Osteocyte (in vitro differentiated cells): ENCODE measurements at regions not wholly inside any gene's neighbourhood (a gene's known extent, or its start where the extent isn't known, plus 50 kb on each side); places are given as distances from the start of the nearest gene placed in this dataset.

Experiments
- DNase-seq: peaks from one replicate; pipeline ENCODE4 v3.0.0; 2021; ENCODE audit warnings: mixed read lengths; ENCODE audit not compliant: unreplicated experiment; ENCODE audit errors: extremely low spot score
- H3K27ac Mint-ChIP-seq: one replicate; pipeline ENCODE4 v1.8.0; 2021; ENCODE audit warnings: mild to moderate bottlenecking, mixed read lengths; ENCODE audit not compliant: unreplicated experiment
- H3K27me3 Mint-ChIP-seq: one replicate; pipeline ENCODE4 v1.8.0; 2021; ENCODE audit warnings: mixed read lengths; ENCODE audit not compliant: unreplicated experiment
- H3K36me3 Mint-ChIP-seq: one replicate; pipeline ENCODE4 v1.8.0; 2021; ENCODE audit warnings: mixed read lengths; ENCODE audit not compliant: unreplicated experiment
- H3K4me1 Mint-ChIP-seq: one replicate; pipeline ENCODE4 v1.8.0; 2021; ENCODE audit warnings: mixed read lengths; ENCODE audit not compliant: unreplicated experiment
- H3K4me3 Mint-ChIP-seq: one replicate; pipeline ENCODE4 v1.8.0; 2021; ENCODE audit warnings: mild to moderate bottlenecking, moderate library complexity, mixed read lengths; ENCODE audit not compliant: unreplicated experiment
- H3K9me3 Mint-ChIP-seq: one replicate; pipeline ENCODE4 v1.8.0; 2021; ENCODE audit warnings: mixed read lengths; ENCODE audit not compliant: unreplicated experiment
- TF ChIP-seq, protein P1 (sequence below): fragments of 200-600 bp; sonication (generic); IDR thresholded peaks from 2 replicates; pipeline ENCODE4 v1.5.0; 2021; ENCODE audit warnings: antibody characterized with exemption, mild to moderate bottlenecking, moderate library complexity

DNA sequence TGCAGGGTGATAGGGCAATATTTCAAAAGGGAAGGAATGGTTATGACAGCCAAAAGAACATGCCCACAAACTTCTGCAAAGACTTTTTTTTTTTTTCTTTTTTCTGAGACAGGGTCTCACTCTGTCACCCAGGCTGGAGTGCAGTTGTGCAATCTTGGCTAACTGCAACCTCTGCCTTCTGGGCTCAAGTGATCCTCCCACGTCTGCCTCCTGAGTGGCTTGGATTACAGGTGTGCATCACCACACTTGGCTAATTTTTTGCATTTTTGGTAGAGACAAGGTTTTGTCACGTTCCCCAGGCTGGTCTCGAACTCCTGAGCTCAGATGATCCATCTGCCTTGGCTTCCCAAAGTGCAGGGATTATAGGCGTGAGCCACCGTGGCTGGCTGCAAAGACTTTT lies 117.6 kb upstream of the ADGRF1 start:
- H3K9me3 Mint-ChIP-seq, result no peaks in the 10 kb centered on the region
- no peak overlapping the region for H3K4me3 Mint-ChIP-seq
- H3K27ac Mint-ChIP-seq, result no peak overlapping the region

DNA sequence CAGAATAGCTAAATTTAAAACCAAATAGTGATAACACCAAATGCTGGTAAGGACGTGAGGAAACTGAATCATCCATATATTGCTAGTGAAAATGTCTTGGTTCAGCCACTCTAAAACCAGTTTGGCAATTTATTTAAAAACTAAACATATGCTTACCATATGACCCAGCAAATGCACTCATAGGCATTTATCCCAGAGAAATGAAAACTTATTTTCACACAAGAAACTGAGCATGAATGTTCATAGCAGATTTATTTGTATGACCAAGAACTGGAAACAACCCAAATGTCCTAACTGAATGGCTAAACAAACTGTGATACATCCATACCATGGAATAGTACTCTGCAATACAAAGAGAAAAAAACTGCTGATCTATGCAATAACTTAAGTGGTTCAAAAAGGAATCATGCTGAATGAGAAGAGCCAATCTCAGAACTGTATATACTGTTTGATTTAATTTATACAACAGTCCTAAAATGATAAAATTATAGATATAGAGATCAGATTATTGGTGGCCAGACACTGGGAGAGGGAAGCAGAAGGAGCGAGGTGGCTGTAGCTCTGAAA lies 115.6 kb upstream of the ADGRF1 start:
- TF ChIP-seq, protein P1, sequence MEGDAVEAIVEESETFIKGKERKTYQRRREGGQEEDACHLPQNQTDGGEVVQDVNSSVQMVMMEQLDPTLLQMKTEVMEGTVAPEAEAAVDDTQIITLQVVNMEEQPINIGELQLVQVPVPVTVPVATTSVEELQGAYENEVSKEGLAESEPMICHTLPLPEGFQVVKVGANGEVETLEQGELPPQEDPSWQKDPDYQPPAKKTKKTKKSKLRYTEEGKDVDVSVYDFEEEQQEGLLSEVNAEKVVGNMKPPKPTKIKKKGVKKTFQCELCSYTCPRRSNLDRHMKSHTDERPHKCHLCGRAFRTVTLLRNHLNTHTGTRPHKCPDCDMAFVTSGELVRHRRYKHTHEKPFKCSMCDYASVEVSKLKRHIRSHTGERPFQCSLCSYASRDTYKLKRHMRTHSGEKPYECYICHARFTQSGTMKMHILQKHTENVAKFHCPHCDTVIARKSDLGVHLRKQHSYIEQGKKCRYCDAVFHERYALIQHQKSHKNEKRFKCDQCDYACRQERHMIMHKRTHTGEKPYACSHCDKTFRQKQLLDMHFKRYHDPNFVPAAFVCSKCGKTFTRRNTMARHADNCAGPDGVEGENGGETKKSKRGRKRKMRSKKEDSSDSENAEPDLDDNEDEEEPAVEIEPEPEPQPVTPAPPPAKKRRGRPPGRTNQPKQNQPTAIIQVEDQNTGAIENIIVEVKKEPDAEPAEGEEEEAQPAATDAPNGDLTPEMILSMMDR, result no peak
- DNase-seq, result no peak
- H3K36me3 Mint-ChIP-seq, result no peaks in the 10 kb centered on the region
- no peak overlapping the region for H3K4me3 Mint-ChIP-seq
- peaks cover 3% of the 10 kb centered on the region for H3K27me3 Mint-ChIP-seq
- H3K27ac Mint-ChIP-seq, result no peak overlapping the region
- H3K9me3 Mint-ChIP-seq, result no peaks in the 10 kb centered on the region
- peaks cover 4% of the 10 kb centered on the region for H3K4me1 Mint-ChIP-seq

More for the DNA sequence above, 117.6 kb upstream of the ADGRF1 start:
- TF ChIP-seq, protein P1, result no peak
- no peaks in the 10 kb centered on the region for H3K27me3 Mint-ChIP-seq
- no peak for DNase-seq
- H3K36me3 Mint-ChIP-seq, result no peaks in the 10 kb centered on the region
- H3K4me1 Mint-ChIP-seq, result no peaks in the 10 kb centered on the region

DNA sequence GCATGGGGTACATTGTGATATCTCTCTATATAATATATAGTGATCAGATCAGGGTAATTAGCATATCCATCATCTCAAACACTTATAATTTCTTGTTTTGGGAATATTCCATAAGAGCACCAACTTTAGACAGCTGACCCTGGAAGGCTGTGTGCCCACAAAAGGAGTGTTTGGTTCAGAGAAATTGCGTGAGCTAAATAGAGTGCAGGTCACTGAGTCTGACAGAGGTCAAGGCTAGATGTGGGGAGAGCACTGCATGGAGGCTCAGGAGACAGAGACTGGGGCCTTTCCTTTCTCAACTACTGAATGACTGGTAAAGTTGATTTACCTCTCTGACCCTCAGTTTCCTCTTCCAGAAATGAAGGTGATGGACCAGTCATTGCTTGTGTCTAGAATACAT lies 114.9 kb upstream of the ADGRF1 start:
- DNase-seq, result no peak
- Mint-ChIP-seq H3K4me3 (no peak overlapping the region), H3K9me3 (no peaks in the 10 kb centered on the region), H3K27me3 (peaks cover 3% of the 10 kb centered on the region), H3K36me3 (no peaks in the 10 kb centered on the region), H3K27ac (no peak overlapping the region), H3K4me1 (peaks cover 4% of the 10 kb centered on the region)
- TF ChIP-seq, protein P1, result no peak

DNA sequence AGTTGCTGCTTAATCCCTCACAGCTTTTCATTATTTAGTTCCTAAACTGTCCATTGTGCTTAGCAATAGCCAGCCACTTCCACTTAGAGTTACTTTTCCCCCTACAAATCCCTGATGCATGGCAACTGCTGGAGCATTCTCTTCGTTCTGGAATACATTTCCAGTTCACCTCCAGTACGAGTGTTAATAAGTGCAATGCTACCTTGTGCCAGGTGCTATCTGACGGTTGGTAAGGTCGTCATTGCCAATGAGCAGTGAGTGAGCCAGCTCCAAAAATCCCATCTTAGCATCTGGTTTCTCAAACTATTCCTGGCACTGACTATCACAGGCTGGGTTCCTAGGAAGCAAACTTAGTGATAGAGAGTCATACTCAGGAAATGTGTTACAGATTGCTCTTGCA lies 114.1 kb upstream of the ADGRF1 start:
- TF ChIP-seq, protein P1, result no peak
- no peak overlapping the region for H3K27ac Mint-ChIP-seq
- H3K9me3 Mint-ChIP-seq, result no peaks in the 10 kb centered on the region
- H3K36me3 Mint-ChIP-seq, result no peaks in the 10 kb centered on the region
- no peak for DNase-seq
- no peak overlapping the region for H3K4me3 Mint-ChIP-seq
- H3K27me3 Mint-ChIP-seq, result peaks cover 3% of the 10 kb centered on the region
- peaks cover 4% of the 10 kb centered on the region for H3K4me1 Mint-ChIP-seq

DNA sequence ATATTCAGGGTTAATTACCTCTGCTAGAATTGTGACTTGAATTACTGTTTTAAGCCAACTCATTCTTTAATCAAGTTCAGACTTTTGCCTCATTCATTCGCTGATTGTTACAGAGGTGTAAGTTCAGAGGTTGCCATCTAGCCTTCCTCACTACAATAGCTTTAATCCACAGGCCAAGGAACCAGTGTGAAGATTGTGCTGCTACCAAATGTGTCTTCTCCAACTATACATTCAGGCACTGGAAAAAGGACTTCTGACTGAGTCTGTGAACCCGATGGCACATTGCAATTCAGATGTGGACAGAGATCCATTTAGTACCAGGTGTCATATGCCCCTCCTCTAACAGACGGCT lies 111.2 kb upstream of the ADGRF1 start:
- peaks cover 4% of the 10 kb centered on the region for H3K4me1 Mint-ChIP-seq
- H3K4me3 Mint-ChIP-seq, result no peak overlapping the region

More for the DNA sequence above, 111.2 kb upstream of the ADGRF1 start:
- Mint-ChIP-seq H3K9me3 (no peaks in the 10 kb centered on the region), H3K27ac (no peak overlapping the region), H3K36me3 (no peaks in the 10 kb centered on the region), H3K27me3 (peaks cover 4% of the 10 kb centered on the region)
- no peak for DNase-seq
- TF ChIP-seq, protein P1, result no peak
